HUES48 (cell line): ENCODE measurements at regions not wholly inside any gene's neighbourhood (a gene's known extent, or its start where the extent isn't known, plus 50 kb on each side); places are given as distances from the start of the nearest gene placed in this dataset.

Source experiments
- H3K27ac ChIP-seq: one replicate; pipeline ENCODE4 v1.7.0; 2013; ENCODE audit warnings: low read depth, low read length, inconsistent platforms
- H3K27me3 ChIP-seq: 2 replicates; pipeline ENCODE4 v1.6.1; 2013; ENCODE audit warnings: mild to moderate bottlenecking, low read length; ENCODE audit not compliant: control insufficient read depth, insufficient read depth
- H3K36me3 ChIP-seq: 2 replicates; pipeline ENCODE4 v1.6.1; 2013; ENCODE audit warnings: low read length; ENCODE audit not compliant: control insufficient read depth, insufficient read depth
- H3K4me1 ChIP-seq: 2 replicates; pipeline ENCODE4 v1.6.1; 2013; ENCODE audit warnings: mild to moderate bottlenecking, low read length; ENCODE audit not compliant: control insufficient read depth, insufficient read depth
- H3K4me3 ChIP-seq: 2 replicates; pipeline ENCODE4 v1.5.1; 2013; ENCODE audit warnings: mild to moderate bottlenecking, low read depth, low read length
- H3K9ac ChIP-seq: 2 replicates; pipeline ENCODE4 v1.6.1; 2013; ENCODE audit warnings: mild to moderate bottlenecking, low read depth, low read length, moderate library complexity
- H3K9me3 ChIP-seq: 2 replicates; pipeline ENCODE4 v1.6.1; 2013; ENCODE audit warnings: low read length; ENCODE audit not compliant: control insufficient read depth, insufficient read depth

DNA sequence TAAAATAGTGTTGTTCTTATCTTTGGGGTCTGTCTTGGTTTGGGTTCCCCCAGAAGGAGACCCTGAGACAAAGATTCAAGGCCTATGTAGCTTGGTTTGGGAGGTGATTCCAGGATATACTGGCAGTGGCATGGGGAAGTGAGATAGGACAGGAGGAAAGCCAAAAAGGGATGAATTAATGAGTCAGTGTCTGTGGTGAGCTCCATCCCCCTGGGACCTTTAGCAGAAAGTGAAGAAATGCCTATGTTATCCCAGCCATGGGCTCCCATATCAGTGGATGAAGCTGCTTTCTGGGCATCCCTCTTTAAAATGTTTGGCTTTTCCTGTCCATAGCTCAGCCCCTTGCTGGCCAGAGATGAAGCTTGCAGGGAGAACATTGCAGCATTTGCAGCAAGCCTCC is 217.0 kb upstream of the CTBP2 start:
- H3K4me1 ChIP-seq = no peaks in the 10 kb centered on the region
- H3K9me3 ChIP-seq = no peaks in the 10 kb centered on the region; the same call in 1 of the 2 replicates
- no peaks in the 10 kb centered on the region for H3K36me3 ChIP-seq
- H3K9ac ChIP-seq = no peak overlapping the region
- no peaks in the 10 kb centered on the region for H3K27me3 ChIP-seq
- no peak overlapping the region for H3K27ac ChIP-seq
- H3K4me3 ChIP-seq = no peak overlapping the region

- H3K9me3 ChIP-seq = no peaks in the 10 kb centered on the region; the same call in 1 of the 2 replicates
- no peaks in the 10 kb centered on the region for H3K4me1 ChIP-seq
- H3K4me3 ChIP-seq = no peak overlapping the region
- peaks cover 7% of the 10 kb centered on the region; the same call in 1 of the 2 replicates for H3K27me3 ChIP-seq
- no peaks in the 10 kb centered on the region for H3K36me3 ChIP-seq
- H3K27ac ChIP-seq = no peak overlapping the region
- H3K9ac ChIP-seq = no peak overlapping the region
Observed at GRCh38 chr10:125375210-125375609, 214.8 kb upstream of the CTBP2 start.

DNA sequence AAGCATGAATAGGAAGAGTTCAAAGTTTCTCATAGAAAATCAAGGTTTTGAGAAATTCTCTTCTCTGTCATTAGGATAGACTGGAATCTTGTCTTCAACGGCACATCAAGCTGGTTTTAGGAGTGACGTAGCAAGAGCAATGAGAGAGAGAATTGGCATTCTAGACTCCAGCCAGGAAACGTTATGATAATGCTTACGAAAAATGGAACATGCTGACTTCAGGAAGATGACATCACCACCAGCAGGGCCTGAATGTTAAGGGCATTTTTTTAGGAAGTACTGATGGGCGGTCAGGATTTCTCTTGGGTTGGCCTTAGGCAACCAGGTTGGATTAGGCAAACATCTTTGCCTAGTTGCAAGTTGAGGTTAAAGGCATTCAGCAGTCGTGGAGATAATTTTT is 213.2 kb upstream of the CTBP2 start:
- Histone ChIP-seq H3K9me3 (no peaks in the 10 kb centered on the region), H3K4me1 (no peaks in the 10 kb centered on the region), H3K27me3 (peaks cover 7% of the 10 kb centered on the region; the same call in 1 of the 2 replicates), H3K9ac (no peak overlapping the region), H3K4me3 (no peak overlapping the region), H3K36me3 (no peaks in the 10 kb centered on the region), H3K27ac (no peak overlapping the region)

DNA sequence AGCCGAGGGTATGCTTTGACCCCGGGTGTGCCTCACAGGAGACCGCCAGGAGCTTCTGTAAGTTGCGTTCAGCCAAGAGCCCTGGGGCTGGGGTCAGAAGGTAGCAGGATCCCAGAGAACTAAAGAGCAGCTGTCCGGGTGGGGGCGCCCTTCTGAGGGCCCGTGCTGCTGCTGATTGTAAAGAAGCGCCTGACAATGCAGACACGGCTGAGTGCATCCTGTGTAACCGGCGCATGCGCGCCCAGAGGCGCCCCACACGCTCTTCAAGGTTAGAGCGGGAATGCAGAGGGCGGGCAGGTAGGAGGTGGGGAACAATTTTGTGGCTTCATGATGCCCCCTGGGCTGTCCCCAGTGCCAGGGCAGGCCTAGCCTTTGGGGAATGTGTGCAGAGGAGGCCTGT is 210.2 kb upstream of the CTBP2 start:
- Histone ChIP-seq H3K4me3 (no peak overlapping the region), H3K4me1 (no peaks in the 10 kb centered on the region), H3K9ac (no peak overlapping the region), H3K9me3 (no peaks in the 10 kb centered on the region), H3K27me3 (peaks cover 7% of the 10 kb centered on the region; the same call in 1 of the 2 replicates), H3K36me3 (no peaks in the 10 kb centered on the region), H3K27ac (no peak overlapping the region)

GRCh38 chr10:125369382-125370326 is 209.3 kb upstream of the CTBP2 start:
- no peaks in the 10 kb centered on the region for H3K9me3 ChIP-seq
- no peak overlapping the region for H3K4me3 ChIP-seq
- no peaks in the 10 kb centered on the region for H3K36me3 ChIP-seq
- no peak overlapping the region for H3K9ac ChIP-seq
- peaks cover 7% of the 10 kb centered on the region; the same call in 1 of the 2 replicates for H3K27me3 ChIP-seq
- H3K4me1 ChIP-seq = no peaks in the 10 kb centered on the region
- no peak overlapping the region for H3K27ac ChIP-seq

DNA sequence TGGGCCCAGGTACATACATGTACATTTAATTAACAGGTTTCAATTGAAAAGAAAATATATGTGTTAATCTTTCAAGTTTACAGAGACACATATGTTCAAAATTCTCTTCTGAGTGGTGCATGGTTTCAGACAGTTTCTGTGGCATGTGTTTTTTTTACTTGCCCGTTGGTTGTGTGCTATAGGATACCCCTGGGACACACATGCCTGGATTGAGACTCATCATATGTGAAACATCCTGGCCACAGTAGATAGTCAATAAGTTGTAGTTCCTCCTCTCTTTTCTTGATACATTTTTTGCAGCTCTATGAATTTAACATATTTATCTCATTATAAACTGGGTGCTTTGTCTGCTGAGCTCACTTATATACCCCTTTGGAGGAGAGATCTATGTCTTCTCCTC is 207.8 kb upstream of the CTBP2 start:
- Histone ChIP-seq H3K9ac (no peak overlapping the region), H3K9me3 (no peaks in the 10 kb centered on the region), H3K4me3 (no peak overlapping the region), H3K27ac (no peak overlapping the region), H3K4me1 (no peaks in the 10 kb centered on the region), H3K36me3 (no peaks in the 10 kb centered on the region), H3K27me3 (peaks cover 7% of the 10 kb centered on the region; the same call in 1 of the 2 replicates)

GRCh38 chr10:125363791-125364190 is 203.4 kb upstream of the CTBP2 start:
- no peaks in the 10 kb centered on the region for H3K9me3 ChIP-seq
- no peak overlapping the region for H3K4me3 ChIP-seq
- no peak overlapping the region for H3K9ac ChIP-seq
- H3K36me3 ChIP-seq = no peaks in the 10 kb centered on the region
- H3K27me3 ChIP-seq = no peaks in the 10 kb centered on the region
- no peaks in the 10 kb centered on the region for H3K4me1 ChIP-seq
- H3K27ac ChIP-seq = no peak overlapping the region

DNA sequence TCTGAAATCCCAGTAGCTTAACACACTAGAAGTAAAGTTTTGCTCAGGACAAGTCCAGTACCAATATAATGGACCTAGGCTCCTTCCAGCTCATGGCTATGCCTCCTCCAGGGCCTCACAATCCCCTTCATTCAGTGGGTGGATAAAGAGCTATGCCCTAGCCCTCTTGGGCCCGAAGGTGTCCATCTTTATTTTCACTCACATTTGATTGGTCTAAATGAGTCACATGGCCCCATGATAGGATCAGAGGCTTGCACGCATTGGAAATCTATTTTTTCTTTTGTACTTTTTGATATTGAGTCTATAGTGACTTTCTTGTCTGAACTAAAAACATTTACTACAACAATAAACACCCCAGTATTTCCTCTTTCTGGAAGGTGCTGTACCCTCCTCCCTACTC is 202.6 kb upstream of the CTBP2 start:
- no peaks in the 10 kb centered on the region for H3K4me1 ChIP-seq
- H3K4me3 ChIP-seq = no peak overlapping the region
- H3K27ac ChIP-seq = no peak overlapping the region
- no peaks in the 10 kb centered on the region for H3K27me3 ChIP-seq
- H3K9ac ChIP-seq = no peak overlapping the region
- H3K36me3 ChIP-seq = no peaks in the 10 kb centered on the region
- H3K9me3 ChIP-seq = no peaks in the 10 kb centered on the region

DNA sequence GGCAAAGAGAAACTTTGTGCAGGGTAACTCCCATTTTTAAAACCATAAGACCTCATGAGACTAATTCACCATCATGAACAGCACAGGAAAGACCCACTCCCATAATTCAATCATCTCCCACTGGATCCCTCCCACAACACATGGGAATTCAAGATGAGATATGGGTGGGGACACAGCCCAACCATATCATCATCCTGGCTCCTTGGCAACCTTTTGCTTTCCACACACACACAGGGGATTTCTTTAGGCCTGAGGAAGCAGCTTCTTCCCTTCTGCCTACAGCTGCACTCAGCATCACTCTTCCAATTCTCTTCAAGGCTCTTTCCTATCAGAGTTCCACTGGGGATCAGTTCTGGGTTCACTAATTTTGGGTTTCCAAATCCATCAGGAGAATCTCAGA is 199.0 kb upstream of the CTBP2 start:
- no peaks in the 10 kb centered on the region for H3K4me1 ChIP-seq
- no peaks in the 10 kb centered on the region for H3K36me3 ChIP-seq
- H3K4me3 ChIP-seq = no peak overlapping the region
- no peaks in the 10 kb centered on the region for H3K27me3 ChIP-seq
- H3K9ac ChIP-seq = no peak overlapping the region
- H3K27ac ChIP-seq = no peak overlapping the region
- no peaks in the 10 kb centered on the region for H3K9me3 ChIP-seq

- H3K9me3 ChIP-seq = no peaks in the 10 kb centered on the region
- no peak overlapping the region for H3K27ac ChIP-seq
- H3K4me1 ChIP-seq = no peaks in the 10 kb centered on the region
- H3K27me3 ChIP-seq = no peaks in the 10 kb centered on the region
- H3K36me3 ChIP-seq = no peaks in the 10 kb centered on the region
- no peak overlapping the region for H3K4me3 ChIP-seq
- H3K9ac ChIP-seq = no peak overlapping the region
Observed at GRCh38 chr10:125355657-125356056, 195.3 kb upstream of the CTBP2 start.

- no peak overlapping the region for H3K4me3 ChIP-seq
- no peak overlapping the region for H3K9ac ChIP-seq
Observed at GRCh38 chr10:125350519-125350918, 190.2 kb upstream of the CTBP2 start.

More at GRCh38 chr10:125350519-125350918, 190.2 kb upstream of the CTBP2 start:
- Histone ChIP-seq H3K9me3 (0 out of 2 replicates have a peak, but pooled peaks cover 2% of the 10 kb centered on the region), H3K27me3 (no peaks in the 10 kb centered on the region), H3K4me1 (no peaks in the 10 kb centered on the region; the same call in 1 of the 2 replicates), H3K36me3 (no peaks in the 10 kb centered on the region), H3K27ac (no peak overlapping the region)
